T-cell (primary cell): ENCODE measurements at regions not wholly inside any gene's neighbourhood (a gene's known extent, or its start where the extent isn't known, plus 50 kb on each side); places are given as distances from the start of the nearest gene placed in this dataset.

Experiments used
- ATAC-seq, 4 experiments: fragments of 200-7000 bp in 3 of 4; fragments of 150-1000 bp in 1 of 4; cut with Tn5 transposase; replicated peaks in 1 of 4; 1 replicate in 3 of 4; 2 replicates in 1 of 4; pipeline ENCODE4 v1.10.0; 2021; ENCODE audit warnings: moderate library complexity in 3 of 4, mild to moderate bottlenecking in 2 of 4, moderate number of reproducible peaks in 1 of 4
- CTCF ChIA-PET, 2 donors: fragments of 300-600 bp; sonication (Branson Sonifier 250); formaldehyde crosslinking; loops; one replicate each; lab custom pipeline; 2022; ENCODE audit warnings: antibody characterized with exemption in 2 of 2; lab: Charles Lee
- POLR2A ChIA-PET, 2 donors: fragments of 300-600 bp; sonication (Branson Sonifier 250); formaldehyde crosslinking; loops; one replicate each; lab custom pipeline; 2022; ENCODE audit warnings: antibody characterized with exemption in 2 of 2; lab: Charles Lee
- DNase-seq, 35 experiments: peaks; one replicate each; pipeline versions ENCODE4 v3.0.0 to v3.0.0-alpha.2; 2013 to 2023
- H3K27ac ChIP-seq: one replicate; pipeline ENCODE4 v1.5.1; 2013; ENCODE audit warnings: low read length
- H3K27me3 ChIP-seq, 2 experiments: replicated peaks in 1 of 2; 1 replicate in 1 of 2; 2 replicates in 1 of 2; pipeline versions ENCODE4 v1.6.1 to v1.7.0; 2013; ENCODE audit warnings: low read length in 1 of 2, mixed read lengths in 1 of 2; ENCODE audit not compliant: control insufficient read depth in 2 of 2, insufficient read depth in 2 of 2; ENCODE audit errors: extremely low read depth in 1 of 2
- H3K36me3 ChIP-seq, 2 donors: 1 replicate in 1 of 2; 2 replicates in 1 of 2; pipeline versions ENCODE4 v1.6.1 to v1.7.0; 2013; ENCODE audit warnings: low read length in 1 of 2; ENCODE audit not compliant: control insufficient read depth in 2 of 2, insufficient read depth in 1 of 2; ENCODE audit errors: extremely low read depth in 1 of 2
- H3K4me1 ChIP-seq, 2 experiments: 1 replicate in 1 of 2; 2 replicates in 1 of 2; pipeline versions ENCODE4 v1.6.1 to v1.7.0; 2013; ENCODE audit warnings: low read length in 2 of 2, mixed read lengths in 1 of 2; ENCODE audit not compliant: insufficient read depth in 2 of 2, control insufficient read depth in 1 of 2; ENCODE audit errors: extremely low read depth in 1 of 2
- H3K4me3 ChIP-seq, 2 donors: 1 replicate in 1 of 2; 2 replicates in 1 of 2; pipeline versions ENCODE4 v1.5.1 to v1.7.0; 2013; ENCODE audit warnings: mild to moderate bottlenecking in 2 of 2, low read length in 1 of 2, moderate library complexity in 1 of 2; ENCODE audit not compliant: control insufficient read depth in 1 of 2; ENCODE audit errors: extremely low read depth in 1 of 2
- H3K9me3 ChIP-seq: 2 replicates; pipeline ENCODE4 v1.7.0; 2013
- H3K27ac Mint-ChIP-seq, 2 donors: one replicate each; pipeline ENCODE4 v1.8.0; 2020 to 2021; ENCODE audit warnings: mild to moderate bottlenecking in 2 of 2, mixed read lengths in 2 of 2
- H3K27me3 Mint-ChIP-seq, 2 donors: one replicate each; pipeline ENCODE4 v1.8.0; 2021 to 2022; ENCODE audit warnings: mixed read lengths in 2 of 2
- H3K36me3 Mint-ChIP-seq: one replicate; pipeline ENCODE4 v1.8.0; 2021; ENCODE audit warnings: mixed read lengths
- H3K4me1 Mint-ChIP-seq, 3 donors: one replicate each; pipeline ENCODE4 v1.8.0; 2020 to 2022; ENCODE audit warnings: mixed read lengths in 3 of 3, mild to moderate bottlenecking in 1 of 3
- H3K4me3 Mint-ChIP-seq, 3 donors: one replicate each; pipeline ENCODE4 v1.8.0; 2020 to 2022; ENCODE audit warnings: mild to moderate bottlenecking in 3 of 3, mixed read lengths in 3 of 3, moderate library complexity in 3 of 3
- H3K9me3 Mint-ChIP-seq, 3 donors: one replicate each; pipeline ENCODE4 v1.8.0; 2020 to 2022; ENCODE audit warnings: mixed read lengths in 3 of 3
- WGBS: methylation state at CpG from one replicate; pipeline ENCODE4 v1.1.5; 2013; ENCODE audit warnings: missing lambda C conversion rate; ENCODE audit not compliant: insufficient coverage; 5-methylcytosine and 5-hydroxymethylcytosine counted together

DNA sequence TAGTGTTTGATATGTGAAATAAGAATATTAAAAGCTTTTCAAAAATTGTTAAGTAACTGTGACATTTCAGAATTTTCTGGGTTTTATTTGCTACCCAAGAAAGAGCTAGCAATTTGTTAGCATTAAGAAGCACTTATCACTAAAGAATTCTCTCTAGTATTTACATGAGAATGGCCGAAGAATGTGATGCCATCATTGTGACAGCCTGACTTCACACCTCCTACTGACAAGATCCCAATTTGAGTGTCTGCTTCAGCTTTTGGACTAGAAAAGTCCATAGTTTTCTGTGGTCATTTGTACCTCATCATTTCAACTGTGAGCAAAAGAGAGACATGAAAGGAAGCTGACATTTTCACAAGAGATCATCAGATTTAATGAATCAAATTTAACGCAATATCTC, 548.1 kb upstream of the AGTR1 start:
- DNase-seq = no peak
- Mint-ChIP-seq H3K9me3 (peaks cover 0 to 11% (median 7%) of the 10 kb centered on the region in 3 donors), H3K36me3 (no peaks in the 10 kb centered on the region), H3K4me3 (no peak overlapping the region), H3K4me1 (no peaks in the 10 kb centered on the region), H3K27me3 (no peaks in the 10 kb centered on the region), H3K27ac (no peak overlapping the region)
- ChIA-PET POLR2A (no interaction called here), CTCF (no interaction called here)
- Histone ChIP-seq H3K4me3 (no peak overlapping the region), H3K27me3 (no peaks in the 10 kb centered on the region), H3K4me1 (no peaks in the 10 kb centered on the region), H3K36me3 (no peaks in the 10 kb centered on the region), H3K9me3 (no peaks in the 10 kb centered on the region), H3K27ac (no peak overlapping the region)
- WGBS = 100% methylated on average over 1 of the region's 2 CpGs
- ATAC-seq = no peak

DNA sequence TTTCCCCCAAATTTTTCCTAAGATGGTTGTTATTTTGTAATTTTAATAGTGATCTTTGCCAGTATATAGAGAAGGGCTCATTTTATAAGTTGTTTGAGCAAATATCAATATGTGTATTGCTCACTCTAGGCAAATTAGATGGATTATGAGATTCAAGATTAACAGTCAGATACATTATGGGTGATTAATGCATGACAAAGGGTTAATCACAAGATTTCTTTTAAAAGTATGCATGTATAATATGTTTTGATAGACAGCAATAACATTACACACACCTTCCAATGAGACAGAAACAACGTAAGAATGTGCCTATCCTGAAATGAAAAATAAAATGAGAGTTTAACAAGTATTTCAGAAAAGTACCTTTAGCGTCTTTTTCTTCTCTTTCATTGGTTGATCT, 547.6 kb upstream of the AGTR1 start:
- no peak for DNase-seq
- POLR2A ChIA-PET = no interaction called here
- Mint-ChIP-seq H3K27me3 (no peaks in the 10 kb centered on the region), H3K4me3 (no peak overlapping the region), H3K27ac (no peak overlapping the region), H3K36me3 (no peaks in the 10 kb centered on the region), H3K4me1 (no peaks in the 10 kb centered on the region), H3K9me3 (peaks cover 0 to 11% (median 7%) of the 10 kb centered on the region in 3 donors)
- Histone ChIP-seq H3K4me3 (no peak overlapping the region), H3K36me3 (no peaks in the 10 kb centered on the region), H3K9me3 (no peaks in the 10 kb centered on the region), H3K27me3 (no peaks in the 10 kb centered on the region), H3K27ac (no peak overlapping the region), H3K4me1 (no peaks in the 10 kb centered on the region)
- no peak for ATAC-seq
- CTCF ChIA-PET = no interaction called here
- no CpG with 5 or more reads among the region's 2 CpGs for whole genome bisulfite sequencing

DNA sequence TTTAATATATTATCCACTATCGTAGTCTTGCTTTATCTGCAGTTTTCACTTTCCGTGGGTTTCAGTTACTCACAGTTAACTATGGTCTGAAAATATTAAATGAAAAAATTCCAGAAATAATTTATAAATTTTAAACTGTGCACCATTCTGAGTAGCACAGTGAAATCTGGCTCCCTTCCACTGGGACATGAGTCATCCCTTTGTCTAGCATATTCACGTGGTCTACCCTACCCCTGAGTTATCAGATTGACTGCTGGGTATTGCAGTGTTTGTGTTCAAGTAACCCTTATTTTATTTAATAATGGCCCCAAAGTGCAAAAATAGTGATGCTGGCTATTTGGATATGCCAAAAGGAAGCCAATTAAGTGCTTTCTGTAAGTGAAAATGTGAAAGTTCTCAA, 539.5 kb upstream of the AGTR1 start:
- Histone ChIP-seq H3K9me3 (no peaks in the 10 kb centered on the region), H3K4me3 (no peak overlapping the region), H3K36me3 (no peaks in the 10 kb centered on the region), H3K4me1 (no peaks in the 10 kb centered on the region), H3K27me3 (no peaks in the 10 kb centered on the region), H3K27ac (no peak overlapping the region)
- peaks cover 1 to 4% (median 3%) of the 10 kb centered on the region in 3 donors for H3K9me3 Mint-ChIP-seq
- H3K4me1 Mint-ChIP-seq = no peaks in the 10 kb centered on the region
- H3K27ac Mint-ChIP-seq = no peak overlapping the region
- DNase-seq (no peak), ATAC-seq (no peak)
- CTCF ChIA-PET = no interaction called here
- no peak overlapping the region for H3K4me3 Mint-ChIP-seq
- no CpG with 5 or more reads among the region's 3 CpGs for WGBS
- no peaks in the 10 kb centered on the region for H3K36me3 Mint-ChIP-seq
- POLR2A ChIA-PET = no interaction called here
- H3K27me3 Mint-ChIP-seq = no peaks in the 10 kb centered on the region

DNA sequence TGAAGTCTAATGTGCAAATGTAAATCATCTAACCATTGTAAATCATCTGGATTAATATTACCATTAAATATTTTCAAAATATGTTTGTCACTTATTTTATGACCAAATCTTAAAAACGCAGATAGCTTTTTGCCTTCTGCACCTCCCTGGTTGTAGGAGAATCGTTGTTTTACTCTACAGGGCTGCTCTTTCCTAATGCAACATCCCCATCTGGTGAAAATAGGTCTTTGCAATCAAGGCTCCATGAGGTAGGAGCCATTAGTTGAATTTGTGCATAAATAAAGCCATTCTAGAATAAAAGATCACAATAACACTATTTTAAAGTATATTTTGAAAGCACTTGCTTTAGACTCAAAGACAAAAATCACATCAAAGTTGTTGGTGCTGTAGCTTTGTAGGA, 535.6 kb upstream of the AGTR1 start:
- CTCF ChIA-PET = no interaction called here
- no peaks in the 10 kb centered on the region for H3K36me3 ChIP-seq
- POLR2A ChIA-PET = no interaction called here
- no peaks in the 10 kb centered on the region for H3K4me1 ChIP-seq
- ATAC-seq = no peak
- H3K36me3 Mint-ChIP-seq = no peaks in the 10 kb centered on the region
- no peaks in the 10 kb centered on the region for H3K4me1 Mint-ChIP-seq
- H3K27me3 ChIP-seq = no peaks in the 10 kb centered on the region
- WGBS = no CpG with 5 or more reads among the region's 2 CpGs
- no peak overlapping the region for H3K4me3 ChIP-seq
- no peaks in the 10 kb centered on the region for H3K9me3 ChIP-seq
- no peak for DNase-seq
- H3K27ac Mint-ChIP-seq = no peak overlapping the region
- H3K4me3 Mint-ChIP-seq = no peak overlapping the region
- no peaks in the 10 kb centered on the region for H3K27me3 Mint-ChIP-seq
- H3K9me3 Mint-ChIP-seq = peaks cover 1 to 13% (median 8%) of the 10 kb centered on the region in 3 donors
- no peak overlapping the region for H3K27ac ChIP-seq

DNA sequence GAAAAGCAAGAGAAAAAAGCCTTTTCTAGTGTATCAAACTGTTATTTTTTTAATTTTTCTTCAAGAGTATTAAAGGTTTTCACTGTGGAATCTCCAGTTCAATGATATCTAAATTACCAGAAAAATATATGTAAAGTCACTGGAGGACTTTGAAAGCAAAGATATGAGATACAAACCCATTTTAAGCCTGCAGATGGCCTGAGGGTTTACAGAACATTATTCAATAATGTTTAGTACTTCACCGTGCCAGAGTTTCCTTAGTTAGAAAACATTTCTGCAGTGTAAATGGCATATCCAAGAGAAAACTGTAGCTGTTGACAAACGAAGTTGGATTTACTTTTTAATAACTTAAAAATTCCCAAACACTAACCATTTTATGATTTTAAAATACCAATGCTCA, 529.4 kb upstream of the AGTR1 start:
- Mint-ChIP-seq H3K27me3 (no peaks in the 10 kb centered on the region), H3K27ac (no peak overlapping the region), H3K4me1 (no peaks in the 10 kb centered on the region), H3K36me3 (no peaks in the 10 kb centered on the region), H3K4me3 (no peak overlapping the region), H3K9me3 (peaks cover 0 to 13% (median 7%) of the 10 kb centered on the region in 3 donors)
- no peak overlapping the region for H3K4me3 ChIP-seq
- no peak overlapping the region for H3K27ac ChIP-seq
- DNase-seq = no peak
- H3K9me3 ChIP-seq = no peaks in the 10 kb centered on the region
- CTCF ChIA-PET = interaction anchor here in 1 of 2 donors (0.5 kb wide), 1 partner anchor 9 kb away, joined by 3 read pairs; no protein-coding TSS in a partner anchor
- POLR2A ChIA-PET = no interaction called here
- no peak for ATAC-seq
- no peaks in the 10 kb centered on the region for H3K4me1 ChIP-seq
- H3K36me3 ChIP-seq = no peaks in the 10 kb centered on the region
- H3K27me3 ChIP-seq = no peaks in the 10 kb centered on the region
- no CpG with 5 or more reads among the region's 2 CpGs for WGBS

DNA sequence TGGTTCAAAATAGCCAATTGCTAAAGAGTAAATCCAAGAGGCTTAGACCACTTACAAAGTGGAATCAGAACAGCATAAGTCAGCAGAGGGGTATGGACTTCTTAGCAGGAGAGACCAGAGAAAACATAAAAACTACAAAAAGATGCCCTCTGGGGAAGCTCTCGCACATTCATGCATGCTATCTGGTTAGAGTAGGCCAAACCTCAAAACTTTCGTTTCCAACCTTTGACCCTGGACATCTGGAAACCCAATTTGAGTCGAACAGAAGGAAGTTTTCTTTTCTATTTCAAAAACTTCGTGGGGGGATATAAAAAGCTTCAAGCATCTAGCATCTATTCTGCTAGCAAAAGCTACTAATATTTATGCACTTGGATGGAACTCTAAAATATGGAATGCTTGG, 523.9 kb upstream of the AGTR1 start:
- Mint-ChIP-seq H3K27me3 (no peaks in the 10 kb centered on the region), H3K9me3 (peaks cover 2 to 4% (median 3%) of the 10 kb centered on the region in 3 donors), H3K4me3 (no peak overlapping the region), H3K27ac (no peak overlapping the region), H3K4me1 (no peaks in the 10 kb centered on the region), H3K36me3 (no peaks in the 10 kb centered on the region)
- H3K4me3 ChIP-seq = no peak overlapping the region
- POLR2A ChIA-PET = no interaction called here
- CTCF ChIA-PET = no interaction called here
- WGBS = 60% methylated on average over 2 of the region's 4 CpGs
- H3K27me3 ChIP-seq = no peaks in the 10 kb centered on the region
- DNase-seq = no peak
- H3K36me3 ChIP-seq = no peaks in the 10 kb centered on the region
- H3K9me3 ChIP-seq = no peaks in the 10 kb centered on the region
- H3K4me1 ChIP-seq = no peaks in the 10 kb centered on the region
- no peak overlapping the region for H3K27ac ChIP-seq
- no peak for ATAC-seq

DNA sequence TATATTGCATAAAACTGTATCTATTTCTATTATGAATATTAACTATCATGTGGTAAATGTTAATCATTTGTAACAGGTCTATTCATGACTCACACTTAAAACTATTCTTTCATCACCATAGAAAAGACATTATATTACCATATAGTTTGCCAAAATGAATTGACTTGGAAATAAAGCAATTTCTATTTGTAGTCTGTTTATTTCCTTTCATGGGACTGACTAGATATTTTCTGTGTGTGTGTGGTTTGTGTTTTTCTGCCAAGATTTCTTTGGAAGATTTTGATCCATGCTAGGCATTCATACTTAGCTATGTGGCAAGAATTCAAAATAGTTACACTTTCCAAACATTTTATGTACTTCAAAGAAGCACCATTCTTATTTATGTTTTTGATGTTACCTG, 522.5 kb upstream of the AGTR1 start:
- ChIA-PET POLR2A (no interaction called here), CTCF (no interaction called here)
- Mint-ChIP-seq H3K27me3 (no peaks in the 10 kb centered on the region), H3K9me3 (peaks cover 0 to 8% (median 3%) of the 10 kb centered on the region in 3 donors), H3K4me1 (no peaks in the 10 kb centered on the region), H3K27ac (no peak overlapping the region), H3K36me3 (no peaks in the 10 kb centered on the region), H3K4me3 (no peak overlapping the region)
- H3K27me3 ChIP-seq = no peaks in the 10 kb centered on the region
- ATAC-seq (no peak), DNase-seq (no peak)
- H3K4me3 ChIP-seq = no peak overlapping the region
- H3K36me3 ChIP-seq = no peaks in the 10 kb centered on the region
- H3K27ac ChIP-seq = no peak overlapping the region
- H3K4me1 ChIP-seq = no peaks in the 10 kb centered on the region
- no peaks in the 10 kb centered on the region for H3K9me3 ChIP-seq
